Activated T-cell treated with anti-CD3 and anti-CD28 coated beads for 1 hour (primary cell): ENCODE measurements at regions not wholly inside any gene's neighbourhood (a gene's known extent, or its start where the extent isn't known, plus 50 kb on each side); places are given as distances from the start of the nearest gene placed in this dataset.

ENCODE experiments used
- DNase-seq: peaks from one replicate; pipeline ENCODE4 v3.0.0-alpha.2; 2020; ENCODE audit warnings: low read depth

- DNase-seq, result no peak
Observed at GRCh38 chr9:91024841-91025240, 223.2 kb downstream of the SYK start.

- no peak for DNase-seq
Observed at GRCh38 chr9:91025856-91026255, 224.2 kb downstream of the SYK start.

GRCh38 chr9:91026266-91026665 is 224.6 kb downstream of the SYK start:
- DNase-seq, result no peak

- DNase-seq, result no peak
Observed at GRCh38 chr9:91027005-91027404, 225.4 kb downstream of the SYK start.

- no peak for DNase-seq
Observed at GRCh38 chr9:91028166-91028827, 226.7 kb downstream of the SYK start.

GRCh38 chr9:91029650-91030361 is 228.2 kb downstream of the SYK start:
- no peak for DNase-seq

- DNase-seq, result no peak
Observed at GRCh38 chr9:91032121-91032531, 230.5 kb downstream of the SYK start.

GRCh38 chr9:91033270-91033669 is 231.7 kb downstream of the SYK start:
- DNase-seq, result no peak

GRCh38 chr9:91033797-91034196 is 232.2 kb downstream of the SYK start:
- DNase-seq, result peak; percentile 37

GRCh38 chr9:91034521-91034920 is 232.9 kb downstream of the SYK start:
- DNase-seq, result no peak

GRCh38 chr9:91034976-91035824 is 233.6 kb downstream of the SYK start:
- no peak for DNase-seq

- no peak for DNase-seq
Observed at GRCh38 chr9:91035825-91036208, 234.2 kb downstream of the SYK start.

- no peak for DNase-seq
Observed at GRCh38 chr9:91036356-91036755, 234.7 kb downstream of the SYK start.

- DNase-seq, result peak; percentile 34
Observed at GRCh38 chr9:91036826-91037510, 235.3 kb downstream of the SYK start.

GRCh38 chr9:91037511-91038482 is 236.2 kb downstream of the SYK start:
- DNase-seq, result no peak

GRCh38 chr9:91038483-91039124 is 237.0 kb downstream of the SYK start:
- DNase-seq, result no peak

GRCh38 chr9:91039125-91039834 is 237.7 kb downstream of the SYK start:
- DNase-seq, result no peak

- no peak for DNase-seq
Observed at GRCh38 chr9:91039835-91040140, 238.2 kb downstream of the SYK start.

- DNase-seq, result no peak
Observed at GRCh38 chr9:91040371-91041215, 239.0 kb downstream of the SYK start.
